Adrenal gland (tissue), 9 donors: ENCODE measurements at regions not wholly inside any gene's neighbourhood (a gene's known extent, or its start where the extent isn't known, plus 50 kb on each side); places are given as distances from the start of the nearest gene placed in this dataset.

Source experiments
- DNase-seq, 7 donors: peaks; one replicate each; pipeline ENCODE4 v3.0.0-alpha.2; 2019 to 2020
- H3K27ac ChIP-seq, 5 donors: fragments of 200-600 bp; sonication (generic) in 4 of 5; 1 replicate in 3 of 5; 2 replicates in 2 of 5; pipeline versions ENCODE4 v1.5.1 to v1.8.0; 2016 to 2020; ENCODE audit warnings: mild to moderate bottlenecking in 1 of 5
- H3K27me3 ChIP-seq: fragments of 200-600 bp; 2 replicates; pipeline ENCODE4 v1.8.0; 2021
- H3K36me3 ChIP-seq, 2 donors: fragments of 200-600 bp; replicated peaks in 1 of 2; 1 replicate in 1 of 2; 2 replicates in 1 of 2; pipeline versions ENCODE4 v1.5.1 to v1.8.0; 2018 to 2022
- H3K4me1 ChIP-seq, 2 donors: fragments of 200-600 bp; replicated peaks in 1 of 2; 1 replicate in 1 of 2; 2 replicates in 1 of 2; pipeline versions ENCODE4 v1.5.1 to v1.8.0; 2018 to 2021
- H3K4me3 ChIP-seq, 4 donors: fragments of 200-600 bp; sonication (generic) in 3 of 4; one replicate each; pipeline ENCODE4 v1.5.1; 2016 to 2018
- H3K9me3 ChIP-seq, 3 donors: fragments of 200-600 bp; sonication (generic) in 1 of 3; replicated peaks in 1 of 3; 1 replicate in 2 of 3; 2 replicates in 1 of 3; pipeline versions ENCODE4 v1.5.1 to v1.8.0; 2016 to 2021
- CTCF ChIP-seq, 6 experiments: fragments of 450-650 bp in 4 of 6; fragments of 200-600 bp in 2 of 6; sonication (generic) in 1 of 6; IDR thresholded peaks; 1 replicate in 5 of 6; 2 replicates in 1 of 6; pipeline versions ENCODE4 v1.5.1 to v1.8.0; 2016 to 2021; ENCODE audit warnings: antibody characterized with exemption in 6 of 6, mild to moderate bottlenecking in 2 of 6, moderate library complexity in 1 of 6
- POLR2A ChIP-seq, 2 donors: fragments of 450-650 bp; IDR thresholded peaks; one replicate each; pipeline ENCODE4 v1.6.1; 2017; ENCODE audit warnings: antibody characterized with exemption in 2 of 2, mild to moderate bottlenecking in 2 of 2, moderate library complexity in 1 of 2
- WGBS, 4 donors: extraction: QIAGEN DNeasy Blood & Tissue Kit in 2 of 4; methylation state at CpG; one replicate each; pipeline versions ENCODE4 v1.1.5 to v1.1.7; 2013 to 2017; 5-methylcytosine and 5-hydroxymethylcytosine counted together
- intact Hi-C, 2 donors: fragments of 100-400 bp; cut with DNase I; formaldehyde crosslinking; loops; one replicate each; pipeline versions ENCODE4 v1.14.1 to v1.15.0; 2022 to 2023
- donor health status: healthy with polysubstance abuse.
- donor health status: Bipolar disorder and iron deficiency.
- donor health status: DM: yes; HTN: yes; CAD: no.
- donor health status: DM: no; HTN: no; CAD: no.
- donor health status: DM: no; HTN: no; CAD: no.

- intact Hi-C loops, result no loop called here
- TF ChIP-seq CTCF (IDR thresholded peaks at IDR 0.05), result no peak
- TF ChIP-seq POLR2A (IDR thresholded peaks at IDR 0.05), result no peak
- Histone ChIP-seq H3K36me3 (no peaks in the 10 kb centered on the region), H3K9me3 (no peaks in the 10 kb centered on the region), H3K4me1 (no peaks in the 10 kb centered on the region), H3K27me3 (peaks cover 6% of the 10 kb centered on the region), H3K27ac (no peak overlapping the region), H3K4me3 (no peak overlapping the region)
- no peak for DNase-seq
Observed at GRCh38 chr19:32273483-32273882, 71.9 kb upstream of the ZNF507 start.

- H3K27me3 ChIP-seq, result peaks cover 8% of the 10 kb centered on the region
- H3K36me3 ChIP-seq, result no peaks in the 10 kb centered on the region
- no peaks in the 10 kb centered on the region for H3K9me3 ChIP-seq
- intact Hi-C loops, result loop anchor here in 1 of 2 donors (5.0 kb wide), 1 partner anchor 285 kb away; no protein-coding TSS in a partner anchor
- H3K27ac ChIP-seq, result no peak overlapping the region
- WGBS, 4 donors, result 54 to 71% (median 60%) methylated on average over 4 of the region's 4 CpGs
- H3K4me3 ChIP-seq, result no peak overlapping the region
- TF ChIP-seq POLR2A (IDR thresholded peaks at IDR 0.05), result no peak
- TF ChIP-seq CTCF (IDR thresholded peaks at IDR 0.05), result no peak
- H3K4me1 ChIP-seq, result no peaks in the 10 kb centered on the region
- no peak for DNase-seq
Observed at GRCh38 chr19:32287086-32287485, 58.3 kb upstream of the ZNF507 start.

GRCh38 chr19:32287811-32288227 is 57.6 kb upstream of the ZNF507 start:
- Histone ChIP-seq H3K36me3 (no peaks in the 10 kb centered on the region), H3K27ac (no peak overlapping the region), H3K4me3 (no peak overlapping the region), H3K27me3 (peaks cover 6% of the 10 kb centered on the region), H3K9me3 (no peaks in the 10 kb centered on the region), H3K4me1 (no peaks in the 10 kb centered on the region)
- TF ChIP-seq POLR2A (IDR thresholded peaks at IDR 0.05) (no peak), CTCF (IDR thresholded peaks at IDR 0.05) (peak; percentile 12 to 50 (median 45))
- peak; percentile 44 to 83 (median 60) for DNase-seq
- intact Hi-C loops, result loop anchor here in 1 of 2 donors (5.0 kb wide), 1 partner anchor 284 kb away; no protein-coding TSS in a partner anchor
- 20 to 64% (median 24%) methylated on average over 3 to 12 of the region's 12 CpGs for WGBS, 4 donors

GRCh38 chr19:32289566-32290210 is 55.7 kb upstream of the ZNF507 start:
- no peaks in the 10 kb centered on the region for H3K9me3 ChIP-seq
- H3K4me3 ChIP-seq, result no peak overlapping the region
- no peak for TF ChIP-seq CTCF (IDR thresholded peaks at IDR 0.05)
- TF ChIP-seq POLR2A (IDR thresholded peaks at IDR 0.05), result no peak
- no peak overlapping the region for H3K27ac ChIP-seq
- DNase-seq, result no peak
- no peaks in the 10 kb centered on the region for H3K4me1 ChIP-seq
- intact Hi-C loops, result loop anchor here in 1 of 2 donors (5.0 kb wide), 1 partner anchor 283 kb away; no protein-coding TSS in a partner anchor
- WGBS, 4 donors, result 78 to 85% (median 82%) methylated on average over 4 of the region's 4 CpGs
- H3K27me3 ChIP-seq, result no peaks in the 10 kb centered on the region
- H3K36me3 ChIP-seq, result no peaks in the 10 kb centered on the region
